GM18505 (cell line): ENCODE measurements at regions not wholly inside any gene's neighbourhood (a gene's known extent, or its start where the extent isn't known, plus 50 kb on each side); places are given as distances from the start of the nearest gene placed in this dataset.
"Not testable (repeated sequence)": the region's sequence is repeated elsewhere in the genome, so short reads cannot be mapped to it uniquely, and the experiment has no call there.

Experiments
- ATAC-seq: cut with Tn5 transposase; IDR thresholded peaks from one replicate; pipeline ENCODE4 v1.9.1; 2021; ENCODE audit not compliant: unreplicated experiment
- POLR2A ChIP-seq: IDR thresholded peaks from 4 replicates; pipeline ENCODE4 v1.6.1; 2011; ENCODE audit warnings: borderline replicate concordance; ENCODE audit not compliant: insufficient read depth, insufficient read length; ENCODE audit errors: extremely low read depth

DNA sequence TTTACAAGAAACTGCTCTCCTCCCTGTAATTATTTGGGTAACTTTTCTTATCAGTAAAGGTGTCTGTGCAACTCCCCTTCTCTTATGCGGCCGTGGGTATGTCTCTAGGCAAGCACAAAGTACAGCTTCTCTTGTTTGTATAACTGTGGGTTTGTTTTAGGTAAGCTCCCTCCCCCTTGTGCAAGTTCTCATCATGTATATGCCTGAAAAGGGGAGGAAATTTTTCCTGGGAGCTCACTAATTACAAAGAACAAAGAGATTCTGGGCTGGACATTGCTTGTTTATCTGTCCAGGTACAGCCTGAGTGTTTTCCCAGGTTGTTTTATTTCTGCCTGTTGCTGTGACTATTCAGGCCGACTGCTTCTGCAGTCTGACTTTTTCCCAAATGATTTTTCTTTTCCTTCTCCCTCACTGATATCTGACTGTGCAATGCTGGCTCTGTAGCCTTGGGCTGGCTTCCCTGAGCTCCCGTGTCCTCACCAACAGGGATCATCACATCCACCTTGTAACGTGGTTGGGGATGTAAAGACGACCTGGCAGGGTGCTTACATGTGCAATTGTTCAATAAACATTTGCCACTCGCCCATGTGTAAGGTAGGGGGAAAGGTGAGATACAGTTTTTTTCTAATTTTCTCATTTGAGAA, 916.5 kb downstream of the AACS start:
- no peak for ATAC-seq

DNA sequence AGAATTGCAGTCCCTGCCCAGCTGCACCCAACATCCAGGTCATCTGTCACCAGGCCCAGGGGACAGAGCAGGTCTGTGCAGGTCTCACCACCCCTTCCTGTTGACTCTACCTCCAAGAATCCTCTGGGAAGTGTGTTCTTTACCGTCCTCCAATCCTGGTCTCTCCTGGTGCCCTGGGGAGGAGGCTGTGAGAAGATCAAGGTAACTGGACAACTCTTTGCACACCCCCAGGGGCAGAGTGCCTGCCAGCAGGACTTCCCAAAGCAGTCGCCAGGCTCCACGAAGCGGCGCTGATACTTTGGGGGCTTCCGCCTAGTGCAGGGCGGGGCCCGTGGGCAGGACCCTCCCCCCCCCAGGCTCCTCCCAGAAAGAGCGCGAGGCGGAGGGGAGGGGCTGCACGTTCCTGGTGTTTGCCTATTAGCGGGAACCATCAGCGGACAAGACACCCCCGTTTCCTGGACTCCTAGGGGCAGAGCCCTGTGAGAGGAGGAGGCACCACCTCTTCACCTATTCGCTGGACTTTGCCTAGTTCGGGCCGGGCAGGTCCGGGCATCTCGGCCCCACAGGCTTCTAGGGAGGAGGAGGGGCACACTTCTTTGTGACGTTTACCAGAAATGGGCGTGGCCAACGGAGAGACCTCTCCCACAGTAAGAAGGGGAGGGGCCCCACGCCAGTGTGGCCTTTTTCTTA, 918.0 kb downstream of the AACS start:
- no peak for ATAC-seq
- TF ChIP-seq POLR2A = no peak

More for the DNA sequence above, 916.5 kb downstream of the AACS start:
- TF ChIP-seq POLR2A = no peak

DNA sequence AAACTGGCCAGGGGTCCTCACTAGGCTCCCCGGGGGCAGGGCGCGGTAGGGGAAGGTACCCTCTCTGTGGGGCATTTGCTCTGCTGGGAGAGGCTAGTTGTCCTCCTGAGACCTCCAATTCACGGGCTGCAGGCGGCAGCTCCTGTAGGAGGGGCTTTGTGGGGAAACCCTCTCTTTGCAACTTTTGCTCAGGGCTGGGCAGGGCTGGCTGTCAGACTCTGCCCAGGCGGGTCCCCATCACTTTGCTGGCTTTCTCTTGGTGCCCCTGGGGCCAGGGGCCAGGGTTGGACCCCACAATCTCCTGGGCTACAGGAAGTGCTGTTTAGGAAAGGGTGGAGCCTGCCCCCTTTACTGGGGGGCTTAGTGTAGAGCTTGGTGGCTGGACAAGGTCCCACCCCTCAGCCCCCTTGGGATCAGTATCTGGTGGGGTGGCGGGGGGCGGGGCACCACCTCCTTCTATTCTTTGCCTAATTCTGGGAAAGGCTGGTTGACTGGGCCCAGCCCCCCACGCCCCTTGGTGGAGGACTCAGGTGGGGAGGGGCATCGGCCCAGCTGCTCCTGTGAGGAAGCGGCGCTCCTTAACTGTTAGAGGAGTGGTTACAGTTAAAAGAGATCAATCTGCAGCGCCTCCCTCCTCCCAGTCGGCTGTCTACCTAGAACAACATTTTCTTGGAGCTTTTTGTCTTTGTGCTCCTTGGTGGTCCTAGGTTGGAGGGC, 918.7 kb downstream of the AACS start:
- TF ChIP-seq POLR2A = no peak
- no peak for ATAC-seq

DNA sequence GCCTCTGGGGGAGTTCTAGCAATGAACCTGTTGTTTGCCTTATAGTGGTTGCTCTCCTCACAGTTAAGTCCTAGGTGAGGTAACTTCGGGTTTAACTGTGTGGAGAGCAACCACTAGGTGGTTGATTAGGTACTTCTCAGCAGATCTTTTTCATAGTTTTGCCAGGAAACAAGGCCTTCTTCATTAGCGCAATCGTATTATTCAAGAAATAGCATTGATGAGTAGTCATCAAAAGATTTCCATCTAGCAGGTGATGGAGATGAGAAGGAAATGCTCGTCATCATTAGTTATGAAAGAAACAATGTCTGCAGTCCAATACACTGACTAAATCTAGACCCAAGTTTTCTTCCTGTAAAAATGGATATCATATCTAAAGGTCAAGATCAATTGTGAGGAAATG, 923.3 kb downstream of the AACS start:
- no peak for TF ChIP-seq POLR2A

DNA sequence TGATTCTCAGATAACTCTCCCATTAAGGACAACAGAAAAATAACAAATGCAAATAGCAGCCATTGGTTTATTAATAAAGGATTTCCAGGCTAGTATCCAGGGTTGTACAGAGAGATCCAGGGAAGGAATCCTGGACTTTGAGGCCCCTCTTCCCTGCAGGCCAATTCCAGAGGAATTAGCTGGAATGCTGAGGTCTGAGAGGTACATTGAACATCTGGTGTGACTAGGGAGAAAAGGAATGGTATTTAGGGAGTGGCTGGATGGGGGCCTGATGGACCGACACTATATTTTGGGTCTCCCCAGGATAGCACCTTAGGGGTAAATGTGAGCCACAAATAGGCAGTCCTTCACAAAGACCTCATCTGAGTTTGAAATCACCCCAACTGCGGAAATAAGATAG, 924.5 kb downstream of the AACS start:
- no peak for TF ChIP-seq POLR2A
- ATAC-seq = no peak

More for the DNA sequence above, 923.3 kb downstream of the AACS start:
- ATAC-seq = no peak

DNA sequence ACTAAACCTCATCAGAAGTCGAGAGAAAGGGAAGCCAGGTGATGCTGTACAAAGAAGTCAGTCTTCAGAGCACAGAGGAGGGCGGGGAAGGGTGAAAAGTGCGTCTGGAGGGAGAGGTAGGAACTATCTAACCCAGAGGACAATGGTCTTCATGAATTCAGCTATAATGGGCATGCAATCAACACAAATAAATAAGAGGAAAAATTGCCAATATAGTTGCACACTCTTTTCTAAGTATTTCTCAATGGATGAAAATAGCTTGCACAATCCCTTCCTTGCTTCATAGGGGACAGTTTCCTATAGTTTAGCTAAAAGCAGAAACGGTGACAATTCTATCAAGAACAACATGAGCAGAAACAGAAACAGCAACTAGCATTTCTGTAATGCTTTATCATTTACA, 931.2 kb downstream of the AACS start:
- TF ChIP-seq POLR2A = no peak
- ATAC-seq = no peak

DNA sequence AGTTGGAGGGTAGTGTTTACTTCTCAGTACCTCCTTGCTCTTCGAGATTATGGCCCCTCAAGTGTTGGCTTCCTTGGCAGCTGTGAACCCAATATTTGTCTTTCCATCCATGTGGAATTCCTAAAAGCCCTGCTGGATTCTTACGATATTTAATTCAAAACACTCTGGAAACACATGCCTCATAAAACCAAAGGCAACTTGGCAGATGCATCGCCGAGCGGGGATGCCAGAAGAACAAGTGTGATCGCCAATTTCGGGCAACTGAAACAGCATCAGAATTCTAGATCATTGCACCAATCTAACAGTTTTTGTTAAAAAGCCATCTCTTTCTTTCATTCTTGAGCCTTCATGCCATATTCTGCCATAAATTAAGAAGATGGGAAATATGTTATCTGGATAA, 934.4 kb downstream of the AACS start:
- no peak for ATAC-seq
- no peak for TF ChIP-seq POLR2A

DNA sequence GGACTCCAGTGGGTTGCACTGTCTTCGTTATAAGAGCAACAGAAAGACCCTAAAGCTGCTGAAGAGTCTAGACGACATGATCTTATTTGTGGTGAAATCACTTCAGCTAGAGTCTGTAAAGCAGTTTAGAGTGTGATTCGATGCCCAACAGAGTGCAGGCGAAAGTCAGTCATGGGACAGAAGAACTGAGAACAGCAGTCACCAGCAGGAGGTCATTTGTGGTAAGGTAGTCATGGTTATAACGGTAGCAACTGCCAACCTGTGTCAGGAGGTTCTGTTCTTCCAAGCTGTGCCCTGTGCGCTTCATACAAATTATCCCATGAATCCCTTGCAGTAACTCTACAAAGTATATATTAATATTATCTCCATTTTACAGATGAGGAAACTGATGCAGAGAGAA, 954.1 kb downstream of the AACS start:
- no peak for ATAC-seq
- TF ChIP-seq POLR2A = no peak

DNA sequence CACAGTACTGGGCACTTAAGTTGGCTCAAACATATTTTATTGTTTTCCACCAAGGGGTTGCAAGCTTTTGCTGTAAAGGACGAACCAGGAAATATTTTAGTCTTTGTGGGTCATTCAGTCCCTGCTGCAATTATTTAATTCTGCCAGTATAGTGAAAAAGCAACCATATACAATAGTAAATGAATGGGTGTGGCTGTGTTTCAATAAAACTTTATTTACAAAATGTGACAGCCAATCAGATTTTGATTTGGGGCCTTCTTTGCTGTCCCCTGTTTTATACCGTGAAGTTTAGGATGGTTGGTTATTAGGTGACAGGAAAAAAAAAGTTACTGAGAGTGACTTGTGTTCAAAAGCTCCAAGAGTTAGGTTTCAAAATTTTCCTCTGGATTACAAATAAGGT, 956.4 kb downstream of the AACS start:
- TF ChIP-seq POLR2A = no peak
- no peak for ATAC-seq

DNA sequence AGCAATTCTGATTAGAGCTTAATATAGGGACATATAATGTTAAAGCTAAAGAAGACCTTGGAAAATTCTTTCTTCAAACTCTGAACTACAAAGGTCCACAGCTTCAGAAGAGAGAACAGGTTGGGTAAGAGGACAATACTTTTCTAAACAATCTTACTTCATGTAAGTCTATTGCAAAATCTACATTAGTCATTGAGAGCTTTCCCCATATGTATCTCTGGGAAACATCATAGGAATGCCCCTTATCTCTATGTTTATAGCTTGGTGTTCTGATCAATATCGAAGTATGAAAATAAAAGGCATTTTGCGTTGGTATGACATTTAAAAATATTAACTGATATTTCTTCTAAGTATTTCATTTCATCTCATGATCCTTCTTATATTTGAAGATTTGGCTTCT, 962.6 kb downstream of the AACS start:
- ATAC-seq = no peak
- TF ChIP-seq POLR2A = no peak

DNA sequence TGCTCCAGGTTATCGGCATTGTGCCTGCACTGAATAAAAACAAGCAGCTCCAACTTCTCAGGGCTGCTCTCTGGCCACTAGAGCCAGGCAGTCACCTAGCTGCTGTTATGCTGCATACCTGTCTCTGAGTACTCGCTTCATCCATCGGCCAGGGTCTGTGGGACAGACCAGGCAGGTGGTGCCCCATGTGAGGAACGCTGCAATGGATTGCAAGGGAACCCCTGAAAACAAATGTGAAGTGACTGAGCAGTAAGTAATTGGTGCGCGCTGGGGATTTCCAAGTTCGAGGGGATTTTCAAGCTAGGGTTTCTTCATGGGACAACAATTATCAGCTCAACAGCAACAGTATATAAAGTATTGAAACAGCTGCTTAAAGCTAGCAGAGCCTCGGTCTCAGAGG, 965.3 kb downstream of the AACS start:
- no peak for TF ChIP-seq POLR2A
- ATAC-seq = no peak

DNA sequence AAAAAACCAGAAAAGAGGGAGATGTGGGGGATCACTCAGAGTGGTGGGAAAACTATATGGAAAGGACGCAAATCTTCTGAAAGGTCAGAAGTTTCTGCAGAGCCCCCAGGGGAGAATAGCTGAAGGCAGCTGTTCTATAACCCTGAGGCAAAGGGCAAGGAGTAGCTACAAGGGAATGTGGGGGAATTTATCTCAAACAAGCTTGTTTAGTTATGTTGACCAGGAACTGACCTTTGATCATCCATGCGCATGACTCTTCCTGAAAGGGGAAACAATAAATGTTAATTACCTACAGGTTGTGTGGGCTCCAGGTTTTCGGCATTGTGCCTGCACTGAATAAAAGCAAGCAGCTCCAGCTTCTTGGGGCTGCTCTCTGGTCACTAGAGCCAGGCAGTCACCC, 968.5 kb downstream of the AACS start:
- ATAC-seq = no peak
- no peak for TF ChIP-seq POLR2A

DNA sequence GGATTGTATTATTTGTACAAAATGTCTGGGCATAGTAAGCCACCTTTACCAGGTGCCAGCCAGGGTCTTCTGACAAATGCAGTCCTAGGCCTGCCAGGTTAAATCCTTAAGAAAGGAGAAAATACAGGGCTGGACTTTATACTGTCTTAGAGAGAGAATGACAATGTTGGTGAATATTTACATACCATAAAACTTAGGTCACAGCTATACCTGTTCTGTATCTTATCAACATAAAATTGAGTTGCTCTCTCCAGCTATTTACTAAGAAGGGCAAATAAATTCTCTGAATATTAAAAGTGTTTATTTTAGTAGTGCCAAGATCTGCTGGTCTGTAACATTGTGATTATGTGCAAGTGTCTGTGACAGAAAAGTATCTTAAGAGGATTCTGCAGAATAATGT, 971.1 kb downstream of the AACS start:
- TF ChIP-seq POLR2A = no peak
- ATAC-seq = no peak

DNA sequence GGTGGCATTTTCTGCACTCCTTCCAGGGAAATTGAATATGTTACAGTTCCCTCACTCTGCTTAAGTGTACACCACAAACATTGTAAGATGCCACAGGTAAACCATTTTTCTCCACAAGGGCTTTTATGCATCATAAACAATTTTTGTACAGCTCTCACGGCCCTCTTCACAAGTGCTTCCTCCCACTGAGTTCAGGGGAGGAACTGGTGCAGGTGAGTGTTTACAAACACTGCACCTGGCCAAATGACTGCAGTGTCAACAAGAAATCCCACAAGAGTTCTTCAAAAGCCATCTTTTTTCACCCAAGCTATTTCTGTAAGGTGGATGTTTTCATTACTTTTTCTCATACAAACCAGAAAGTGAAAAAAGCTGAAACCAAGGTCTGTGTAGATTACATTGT, 973.2 kb downstream of the AACS start:
- TF ChIP-seq POLR2A = no peak
- no peak for ATAC-seq

DNA sequence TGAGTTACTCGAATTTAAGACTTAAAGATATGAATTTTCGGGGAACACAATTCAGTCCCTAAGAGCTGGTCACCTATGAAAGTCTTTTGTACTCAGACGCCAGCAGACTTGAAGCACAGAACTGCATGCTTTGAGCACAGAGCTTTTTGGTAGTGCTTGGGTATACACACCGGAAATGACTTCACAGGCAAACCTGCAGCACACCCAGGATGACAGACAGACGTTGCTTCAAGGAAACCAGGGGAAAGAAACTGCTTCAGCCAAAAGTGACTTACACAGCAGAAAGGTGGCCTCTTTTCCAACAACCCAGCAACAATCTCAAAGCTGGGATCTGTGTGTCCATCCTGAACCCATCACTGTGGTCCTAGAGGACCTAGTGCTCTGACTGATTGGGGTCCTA, 975.1 kb downstream of the AACS start:
- no peak for ATAC-seq
- no peak for TF ChIP-seq POLR2A

DNA sequence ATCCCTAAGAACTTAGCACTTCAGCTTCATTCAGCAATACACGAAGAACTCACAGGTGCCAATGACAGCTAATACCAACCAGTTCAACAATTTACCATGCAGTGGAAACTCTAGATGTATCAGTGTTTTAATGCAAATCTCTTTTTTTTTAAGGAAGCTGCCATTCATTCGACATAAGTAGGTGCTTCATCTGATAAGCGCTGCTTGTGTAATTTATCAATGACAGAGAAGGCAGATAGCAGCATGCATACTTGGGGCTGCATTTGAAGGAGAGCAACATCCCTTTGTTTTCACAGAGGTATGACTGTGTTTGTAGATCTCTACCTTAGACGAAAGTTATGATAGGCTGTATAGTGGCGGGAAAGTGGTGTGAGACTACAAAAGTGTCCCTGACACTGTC, 977.1 kb downstream of the AACS start:
- no peak for TF ChIP-seq POLR2A
- no peak for ATAC-seq

DNA sequence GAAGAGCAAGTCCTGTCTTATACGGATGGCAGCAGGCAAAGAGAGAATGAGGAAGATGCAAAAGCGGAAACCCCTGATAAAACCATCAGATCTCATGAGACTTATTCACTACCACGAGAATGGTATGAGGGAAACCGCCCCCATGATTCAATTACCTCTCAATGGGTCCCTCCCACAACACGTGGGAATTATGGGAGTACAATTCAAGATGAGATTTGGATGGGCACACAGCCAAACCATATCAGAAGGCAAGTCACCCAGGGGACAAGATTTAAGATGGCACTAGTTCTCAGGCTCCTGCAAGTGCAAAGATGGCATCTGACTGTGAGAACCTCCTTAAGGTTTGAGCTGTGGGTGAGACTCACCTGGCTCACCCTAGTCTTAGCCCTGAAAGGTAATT, 984.3 kb downstream of the AACS start:
- not testable (repeated sequence) for ATAC-seq
